SH-SY5Y (cell line): ENCODE measurements at regions not wholly inside any gene's neighbourhood (a gene's known extent, or its start where the extent isn't known, plus 50 kb on each side); places are given as distances from the start of the nearest gene placed in this dataset.
A peak's percentile ranks its signal among the peaks of the same experiment; 100 is the strongest.

Experiments used
- GATA2 ChIP-seq: IDR thresholded peaks from 2 replicates; pipeline ENCODE4 v1.6.1; 2011; ENCODE audit warnings: mild to moderate bottlenecking, low read depth, low read length
- GATA3 ChIP-seq: IDR thresholded peaks from 2 replicates; pipeline ENCODE4 v1.6.1; 2011; ENCODE audit warnings: low read depth, mild to moderate bottlenecking, low read length, moderate library complexity

- TF ChIP-seq GATA3 (no peak), GATA2 (0 out of 2 replicates have a peak, but pooled peaks have one; percentile 2)
Measured at GRCh38 chr2:64331114-64331645, 122.8 kb upstream of the LGALSL start.
